GM19239 (cell line): ENCODE measurements at regions not wholly inside any gene's neighbourhood (a gene's known extent, or its start where the extent isn't known, plus 50 kb on each side); places are given as distances from the start of the nearest gene placed in this dataset.

Source experiments
- DNase-seq: peaks from one replicate; pipeline ENCODE4 v3.0.0; 2011; ENCODE audit warnings: low spot score; ENCODE audit not compliant: insufficient read length
- FAIRE-seq: peaks from 2 replicates; lab custom pipeline; 2011; peaks lifted over from hg19 to GRCh38; lab: Jason Lieb, UNC

DNA sequence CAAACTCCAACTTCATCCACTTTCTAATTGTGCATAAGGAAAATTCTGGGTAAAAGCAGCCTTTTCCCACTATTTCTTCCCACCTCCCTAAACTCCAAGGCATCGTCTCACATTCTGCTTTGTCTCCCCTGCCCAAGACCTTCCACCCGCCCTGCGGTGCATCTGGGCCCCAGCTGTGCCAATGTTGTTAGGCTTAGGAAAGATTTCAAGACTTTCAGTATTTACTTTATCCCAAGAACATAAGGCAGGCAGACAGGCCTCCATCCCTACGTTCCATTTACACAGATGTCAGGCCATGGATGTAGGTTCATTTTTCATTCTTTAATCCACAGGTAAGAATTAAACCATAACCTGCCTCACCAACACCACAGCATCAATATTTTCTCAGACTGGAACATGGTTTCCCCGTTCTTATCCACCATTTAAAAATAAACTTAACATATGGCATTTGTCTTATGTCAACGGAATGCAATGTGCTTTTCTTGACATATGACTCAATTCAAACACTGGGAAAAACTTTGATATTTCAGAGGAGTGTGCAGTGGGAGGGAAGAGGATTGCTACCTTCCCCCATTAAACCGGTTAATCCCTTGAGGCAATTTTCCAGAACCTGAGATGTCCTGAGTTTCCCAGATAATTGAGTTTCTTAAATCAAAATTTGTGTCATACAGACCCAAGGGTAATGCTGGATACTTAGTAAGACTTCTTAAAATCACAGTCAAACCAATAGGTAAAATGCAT, 238.0 kb upstream of the LRIG1 start:
- DNase-seq, result no peak
- FAIRE-seq, result no peak

DNA sequence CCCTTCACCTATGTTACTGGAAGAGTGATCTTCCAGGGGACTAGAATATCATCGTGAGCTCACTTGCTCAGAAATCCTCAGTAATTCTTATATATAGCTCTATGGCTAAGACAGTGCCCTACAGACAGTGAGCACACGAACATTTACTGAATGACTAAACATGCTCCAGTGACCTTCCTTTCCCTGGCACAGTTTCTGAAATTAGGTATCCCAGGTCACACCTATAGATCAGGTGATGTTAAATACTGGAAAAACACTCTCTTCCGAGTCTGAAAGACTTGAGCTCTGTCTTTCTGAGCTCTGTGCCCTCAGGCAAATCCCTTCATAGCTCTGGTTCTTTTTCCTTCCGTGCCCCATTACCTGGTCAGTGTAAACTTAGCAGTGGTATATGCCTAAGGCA, 239.4 kb upstream of the LRIG1 start:
- FAIRE-seq, result no peak

DNA sequence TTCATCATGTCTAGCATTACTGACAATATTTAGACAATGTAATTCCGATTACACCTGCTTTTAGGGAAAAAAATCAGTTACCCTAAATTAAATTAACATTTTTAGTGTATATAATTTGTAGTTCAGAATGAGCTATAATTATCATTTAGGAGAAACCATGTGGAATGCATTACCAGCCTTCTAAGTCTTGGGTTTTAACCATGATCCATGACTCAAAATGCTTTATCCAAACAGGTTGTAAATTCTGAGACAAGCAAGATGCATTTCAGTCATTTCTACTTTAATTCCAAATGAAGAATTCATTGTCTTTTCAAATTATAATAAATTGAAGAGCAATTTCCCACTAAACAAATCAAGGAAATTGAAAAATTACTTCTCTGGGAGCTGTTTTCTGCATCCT, 243.7 kb upstream of the LRIG1 start:
- FAIRE-seq (no peak), DNase-seq (no peak)

More for the DNA sequence above, 239.4 kb upstream of the LRIG1 start:
- DNase-seq, result no peak

DNA sequence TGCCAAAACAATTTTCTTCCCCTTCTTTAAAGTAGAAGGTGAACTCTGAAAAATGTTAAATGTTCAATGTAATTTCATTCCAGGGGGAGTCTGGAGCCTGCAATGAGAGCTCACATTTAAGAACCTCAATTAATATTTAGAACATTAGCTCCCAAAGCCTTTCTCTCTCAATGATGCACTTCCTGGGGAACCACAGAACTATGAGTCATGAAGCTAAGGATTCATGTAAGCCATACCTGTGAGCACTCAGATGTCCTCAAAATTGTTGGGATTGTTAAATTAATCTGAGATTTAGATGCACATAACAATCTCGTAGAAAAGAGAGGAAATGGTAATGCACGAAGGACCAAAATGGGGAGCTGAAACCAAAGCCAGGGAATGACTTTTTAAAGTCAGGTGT, 244.2 kb upstream of the LRIG1 start:
- FAIRE-seq (no peak), DNase-seq (no peak)

DNA sequence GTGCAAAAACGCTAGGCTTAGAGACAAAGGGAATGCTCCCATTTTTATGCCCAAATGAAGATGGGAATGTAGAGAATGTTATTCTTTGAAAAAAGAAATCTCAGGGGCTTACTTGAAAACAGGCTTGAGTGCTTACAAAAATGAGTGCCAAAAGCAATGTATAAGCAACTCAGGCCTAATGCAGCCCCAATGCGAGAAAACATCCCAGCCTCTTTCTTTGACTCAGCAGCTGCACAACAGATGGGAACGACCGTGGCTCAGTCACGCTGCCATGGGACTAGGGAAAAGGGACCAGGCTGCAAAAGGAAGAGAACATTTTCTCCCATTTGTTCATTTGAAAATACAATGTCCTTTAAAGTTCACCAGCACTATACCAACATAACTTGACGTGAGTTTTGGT, 246.4 kb upstream of the LRIG1 start:
- no peak for DNase-seq

DNA sequence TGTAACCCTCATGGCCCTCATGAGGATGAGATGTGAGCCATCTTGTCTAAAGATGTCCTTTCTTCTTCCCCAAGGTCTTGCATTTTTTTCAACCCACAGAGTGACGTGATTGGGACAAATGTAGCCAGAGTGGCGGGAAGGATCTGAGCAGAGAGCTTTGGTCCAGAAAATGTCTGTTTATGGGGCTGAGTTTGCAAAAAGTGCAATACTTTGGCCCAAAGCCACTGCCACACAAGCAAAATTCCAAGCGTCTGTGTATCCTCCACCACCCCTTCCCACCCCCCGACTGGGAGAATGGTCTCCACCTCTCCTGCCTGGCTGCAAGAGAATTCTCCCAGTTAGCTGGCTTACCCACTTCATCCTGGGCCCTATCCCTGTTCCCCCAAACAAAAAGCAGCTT, 246.9 kb upstream of the LRIG1 start:
- DNase-seq (no peak), FAIRE-seq (no peak)

More for the DNA sequence above, 246.4 kb upstream of the LRIG1 start:
- FAIRE-seq, result no peak

DNA sequence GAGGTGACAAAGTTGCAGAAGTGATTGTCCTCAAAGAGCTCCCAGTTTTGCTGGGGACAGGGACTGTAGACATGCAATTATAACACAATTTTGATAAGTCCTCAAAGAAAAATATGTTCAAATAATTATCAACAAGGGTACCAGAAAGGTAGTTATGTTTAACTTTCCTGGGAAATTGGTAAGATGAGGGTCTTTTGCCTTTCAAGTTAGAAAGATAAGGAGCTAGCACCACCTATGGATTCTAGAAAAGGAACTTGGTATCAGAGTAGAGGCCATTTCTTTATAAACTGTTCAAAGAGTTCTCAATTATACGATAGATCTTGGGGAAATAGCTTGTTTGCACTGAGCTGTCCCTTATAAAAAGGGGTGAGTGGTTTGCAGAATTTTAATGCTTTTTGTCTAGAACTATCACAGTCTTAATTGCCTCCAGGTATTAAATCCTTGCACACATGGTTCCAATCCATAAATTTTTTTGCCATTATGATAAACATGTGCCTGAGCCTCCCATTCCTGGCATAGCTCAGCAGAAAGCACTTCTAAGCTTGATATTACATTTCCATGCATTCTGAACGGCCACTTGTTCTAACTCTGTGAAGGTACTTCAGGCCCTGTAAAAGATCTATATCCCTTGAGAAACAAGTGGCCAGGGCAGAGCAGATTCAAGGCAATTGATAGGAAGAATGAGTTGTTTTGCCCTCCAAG, 247.5 kb upstream of the LRIG1 start:
- DNase-seq (no peak), FAIRE-seq (no peak)

DNA sequence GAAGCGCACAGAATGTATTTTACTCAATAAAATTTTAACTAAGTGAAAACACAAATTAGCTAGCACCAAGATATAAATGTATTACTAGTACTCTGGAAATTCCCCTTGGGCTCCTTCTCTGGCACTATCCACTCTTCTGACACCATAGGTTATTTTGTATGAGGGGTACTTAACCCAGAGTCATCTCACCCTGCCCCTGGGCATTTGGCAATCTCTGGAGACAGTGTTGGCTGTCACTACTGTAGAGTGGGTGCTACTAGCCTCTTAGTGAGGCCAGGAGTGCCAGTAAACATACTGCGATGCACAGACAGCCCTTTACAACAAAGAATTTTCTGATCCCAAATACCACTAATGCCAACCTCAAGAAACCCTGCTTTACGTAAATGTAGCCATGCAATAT, 246.3 kb upstream of the KBTBD8 start:
- no peak for FAIRE-seq
- DNase-seq, result no peak

DNA sequence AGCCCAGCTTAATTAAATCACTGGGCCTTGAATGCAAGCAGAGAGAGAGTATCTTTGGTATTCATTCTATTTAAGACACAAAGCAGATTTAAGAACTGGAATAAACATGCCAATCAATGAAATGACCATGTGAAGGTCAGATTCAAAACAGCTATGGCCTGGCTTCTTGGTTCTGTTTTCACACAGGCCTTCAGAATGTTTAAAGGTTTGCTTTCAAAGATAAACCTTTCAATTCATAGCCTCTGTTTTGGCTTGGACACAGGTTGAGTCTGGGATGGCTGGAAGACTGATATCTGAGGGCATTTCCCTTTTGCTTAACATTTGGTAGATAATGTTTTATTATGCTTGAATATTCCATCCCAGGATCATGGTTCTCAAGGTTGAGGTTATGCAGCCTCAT, 244.4 kb upstream of the KBTBD8 start:
- no peak for FAIRE-seq
- no peak for DNase-seq

DNA sequence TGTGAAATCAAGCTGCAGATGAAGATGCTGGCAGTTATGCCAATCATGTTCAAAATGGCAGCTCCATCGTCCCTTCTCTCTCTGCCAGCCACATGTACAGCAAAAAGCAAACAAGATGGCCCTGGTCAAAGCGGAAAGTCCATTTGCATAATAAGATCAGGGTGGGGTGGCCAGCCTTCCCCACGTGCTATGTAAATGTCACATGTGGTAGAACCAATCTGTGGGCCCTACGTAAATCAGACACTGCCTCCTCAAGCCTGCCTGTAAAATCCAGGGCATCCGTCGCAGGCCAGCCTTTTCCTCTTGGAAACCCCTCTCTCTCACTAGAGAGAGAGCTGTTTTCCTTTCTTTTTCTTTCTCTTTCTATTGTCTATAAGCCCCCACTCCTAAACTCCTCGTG, 243.5 kb upstream of the KBTBD8 start:
- no peak for FAIRE-seq
- DNase-seq, result no peak

DNA sequence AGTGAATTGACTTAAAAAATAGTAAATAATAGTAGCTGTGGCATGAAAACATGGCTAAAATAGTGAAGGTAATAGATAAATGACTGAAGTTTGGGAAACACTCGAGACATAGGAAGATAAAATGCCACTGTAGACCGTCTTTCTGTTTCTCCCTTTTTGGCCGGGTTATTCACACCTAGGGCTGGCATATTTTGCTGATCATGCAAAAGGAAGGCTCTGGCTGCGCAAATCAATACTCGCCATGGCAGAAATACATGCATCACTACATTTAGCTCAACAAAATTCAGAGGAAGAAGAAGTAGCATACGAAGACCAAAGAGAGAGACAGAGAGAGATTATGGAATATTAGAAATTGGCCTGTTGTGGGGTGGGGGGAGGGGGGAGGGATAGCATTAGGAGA, 242.2 kb upstream of the KBTBD8 start:
- FAIRE-seq (no peak), DNase-seq (no peak)

DNA sequence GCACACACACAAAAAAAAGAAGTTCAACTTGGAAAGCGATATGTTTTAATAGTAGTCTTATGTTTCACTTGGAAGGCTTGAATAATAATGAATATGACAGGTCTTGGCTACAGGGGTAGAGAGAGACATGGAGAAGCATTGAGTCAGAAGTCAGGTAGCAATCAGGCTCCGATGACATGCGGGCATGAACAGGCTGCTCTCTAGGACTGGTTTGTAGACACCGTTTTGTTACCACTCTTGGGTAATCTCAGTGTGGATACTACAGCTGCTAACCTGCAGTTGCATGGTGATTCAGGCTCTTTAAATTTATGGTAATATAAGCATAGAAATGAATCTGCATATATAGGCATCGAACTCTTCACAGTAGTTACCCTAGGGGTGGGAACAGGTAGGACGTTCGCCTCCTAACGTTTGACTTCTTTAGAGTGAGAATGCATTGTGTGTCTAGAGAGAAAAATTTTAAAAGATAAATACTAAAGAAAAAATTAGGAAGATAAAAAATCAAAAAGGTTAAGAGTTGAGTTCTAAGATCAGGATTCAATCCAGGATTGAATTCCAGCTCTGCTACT, 241.6 kb upstream of the KBTBD8 start:
- no peak for FAIRE-seq
- DNase-seq, result no peak

DNA sequence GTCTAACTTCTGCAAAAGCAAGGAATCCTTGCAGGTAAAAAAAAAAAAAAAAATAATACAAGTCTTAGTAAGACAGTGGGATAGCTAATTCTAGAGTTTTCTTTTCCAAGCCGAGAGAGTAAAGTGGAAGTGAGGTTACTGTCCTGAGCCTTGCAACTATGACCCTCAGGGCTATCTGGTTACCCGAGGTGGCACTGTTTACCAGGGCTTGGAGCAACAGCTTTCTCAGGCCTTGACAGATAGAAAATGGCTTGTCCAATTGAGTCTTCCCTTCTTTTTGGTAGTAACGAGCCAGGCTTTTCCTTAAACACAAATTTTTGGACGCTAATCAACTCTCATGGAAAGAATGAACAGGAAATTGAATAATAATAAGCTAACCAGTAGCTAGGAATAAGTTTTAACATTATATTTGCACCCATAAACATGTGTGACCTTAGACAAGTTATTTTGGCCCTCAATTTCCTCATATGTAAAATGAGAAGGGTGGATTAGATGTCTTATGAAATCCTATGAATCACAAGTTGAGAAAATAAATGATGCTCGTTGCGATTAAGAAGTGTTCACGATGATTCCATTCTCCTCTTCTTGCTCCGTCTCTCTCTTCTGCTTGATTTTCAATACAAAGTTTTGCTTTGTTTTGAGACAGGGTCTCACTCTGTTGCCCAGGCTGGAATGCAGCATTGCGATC, 236.9 kb upstream of the KBTBD8 start:
- DNase-seq, result no peak
- FAIRE-seq, result no peak

DNA sequence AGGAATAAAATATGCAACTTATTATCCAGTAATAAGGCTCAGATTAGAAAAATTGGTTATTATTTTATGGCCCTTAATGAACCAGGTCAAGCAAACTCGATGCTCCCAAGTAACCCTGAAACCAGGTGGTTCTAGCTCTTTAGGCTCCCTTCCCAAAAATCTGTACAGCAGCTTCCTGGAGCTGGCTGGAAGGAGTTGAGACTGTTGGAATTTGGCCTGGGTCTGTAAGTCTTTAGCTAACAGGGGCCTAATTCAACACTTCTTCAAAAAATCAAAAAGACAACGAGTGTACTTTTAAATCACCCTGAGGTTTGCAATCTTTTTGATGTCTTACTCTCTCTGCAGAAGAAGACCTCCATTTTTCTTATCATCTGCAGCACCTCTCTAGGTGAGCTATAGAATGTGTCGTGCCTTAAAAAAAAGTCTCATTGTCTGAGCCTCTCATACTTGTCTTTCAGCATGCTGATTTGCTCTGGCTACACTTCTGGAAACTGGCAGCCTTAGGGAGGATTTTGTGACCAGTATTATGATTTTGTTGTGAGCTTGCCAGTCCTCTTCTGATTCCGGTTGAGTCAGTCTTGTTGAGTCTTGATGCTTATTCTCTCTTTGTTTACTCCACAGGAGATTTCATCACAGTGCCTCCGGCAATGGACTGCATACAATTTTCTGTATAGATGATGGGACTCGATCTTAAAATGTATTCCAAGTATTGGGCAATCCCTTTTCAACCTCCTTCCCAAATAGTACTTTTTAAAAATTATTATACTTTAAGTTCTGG, 235.0 kb upstream of the KBTBD8 start:
- FAIRE-seq (no peak), DNase-seq (no peak)

DNA sequence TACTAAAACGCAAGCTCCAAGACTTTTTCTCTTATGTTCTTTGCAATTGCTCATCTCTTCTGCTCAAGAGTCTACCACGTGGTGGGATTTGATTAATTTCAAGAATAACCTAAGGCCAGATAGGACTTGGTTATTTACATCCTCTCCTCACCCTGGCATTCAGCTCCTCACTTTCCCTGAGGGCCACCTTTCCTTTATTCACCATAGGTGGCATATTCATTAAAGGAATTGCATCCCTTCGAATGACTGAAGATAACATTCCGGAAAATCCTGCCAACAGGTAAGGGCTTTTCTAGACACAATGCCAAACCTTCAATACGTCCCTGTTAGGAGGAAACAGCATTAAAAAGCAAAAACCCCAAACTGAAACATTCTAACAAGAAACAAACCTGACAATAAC, 220.0 kb upstream of the KBTBD8 start:
- FAIRE-seq (no peak), DNase-seq (no peak)

DNA sequence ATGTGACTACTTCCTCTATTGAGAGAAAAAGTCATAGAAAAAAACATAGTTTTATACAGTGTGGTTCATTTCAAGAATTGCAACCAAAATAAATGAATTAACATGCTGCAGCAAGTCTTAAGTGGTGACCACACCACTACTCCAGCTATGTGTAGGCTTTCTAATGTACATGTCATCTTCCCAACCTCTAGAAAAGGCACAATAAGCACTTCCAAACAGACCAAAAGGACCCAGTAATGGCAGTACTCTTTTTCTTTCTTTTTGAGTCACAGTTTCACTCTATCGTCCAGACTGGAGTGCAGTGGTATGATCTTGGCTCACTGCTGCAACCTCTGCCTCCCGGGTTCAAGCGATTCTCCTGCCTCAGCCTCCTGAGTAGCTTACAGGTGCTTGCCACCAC, 219.3 kb upstream of the KBTBD8 start:
- no peak for DNase-seq
- FAIRE-seq, result no peak

DNA sequence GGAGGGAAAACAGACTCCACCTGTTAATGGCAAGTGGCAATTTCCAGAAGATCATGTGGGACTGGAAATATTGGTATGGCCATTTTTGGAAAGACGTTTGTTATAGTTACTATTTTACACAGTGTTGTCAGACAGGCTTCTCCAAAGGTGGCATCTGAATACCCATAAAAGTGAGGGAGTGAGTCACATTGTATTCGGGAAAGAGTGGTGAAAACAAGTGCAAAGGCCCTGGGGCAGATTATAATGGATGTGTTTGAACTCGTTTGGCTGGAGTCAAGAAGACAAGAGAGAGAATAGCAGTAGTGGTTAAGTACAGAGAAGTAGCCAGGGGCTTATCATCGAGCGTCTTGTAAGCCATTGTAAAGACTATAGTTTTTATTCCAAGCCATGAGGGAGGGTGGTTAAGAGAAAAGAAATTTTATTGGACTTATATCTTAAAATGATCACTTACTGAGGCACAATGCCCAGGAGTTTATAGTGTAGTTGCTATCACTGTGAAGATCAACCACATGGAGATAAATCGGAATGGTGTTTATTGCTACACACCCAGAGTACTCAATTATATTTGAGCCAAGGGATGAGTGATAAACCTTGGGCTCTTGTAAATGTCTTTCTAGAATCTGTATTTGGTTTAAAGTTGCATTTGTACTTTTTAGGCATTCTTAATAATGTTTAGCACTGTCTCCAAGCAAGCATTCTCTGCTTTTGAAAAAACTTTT, 212.8 kb upstream of the KBTBD8 start:
- FAIRE-seq, result no peak
- no peak for DNase-seq

DNA sequence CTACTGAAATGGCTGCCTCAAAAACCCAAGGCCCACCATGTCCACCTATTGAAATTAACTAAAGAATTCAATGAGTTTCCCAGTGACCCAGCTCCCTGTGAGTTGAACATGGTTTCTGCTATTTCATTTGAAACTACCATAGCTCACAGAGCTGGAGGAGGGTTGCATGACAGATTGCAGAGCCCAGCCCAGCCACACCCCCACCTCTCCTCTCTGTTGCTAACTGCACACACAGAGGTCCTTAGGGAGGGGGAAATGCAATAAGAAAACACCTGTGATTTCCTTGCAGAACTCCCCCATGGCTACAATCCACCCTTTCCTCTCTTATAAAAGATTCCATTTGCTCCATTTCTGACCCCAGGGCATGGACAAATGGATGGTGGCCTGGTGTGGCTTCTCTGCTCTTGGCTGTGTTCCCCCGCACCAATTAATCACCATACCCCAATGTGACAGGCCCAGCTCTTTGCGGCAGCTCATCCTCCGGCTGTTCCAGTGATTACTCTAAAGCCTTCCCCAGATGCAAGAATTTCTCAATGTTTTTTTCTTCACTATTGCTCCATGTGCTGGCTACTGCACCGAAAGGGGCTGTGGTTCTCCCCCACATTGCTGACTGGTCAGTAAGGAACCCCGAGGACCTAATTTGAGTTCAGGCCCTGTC, 208.4 kb upstream of the KBTBD8 start:
- DNase-seq, result no peak
- no peak for FAIRE-seq

DNA sequence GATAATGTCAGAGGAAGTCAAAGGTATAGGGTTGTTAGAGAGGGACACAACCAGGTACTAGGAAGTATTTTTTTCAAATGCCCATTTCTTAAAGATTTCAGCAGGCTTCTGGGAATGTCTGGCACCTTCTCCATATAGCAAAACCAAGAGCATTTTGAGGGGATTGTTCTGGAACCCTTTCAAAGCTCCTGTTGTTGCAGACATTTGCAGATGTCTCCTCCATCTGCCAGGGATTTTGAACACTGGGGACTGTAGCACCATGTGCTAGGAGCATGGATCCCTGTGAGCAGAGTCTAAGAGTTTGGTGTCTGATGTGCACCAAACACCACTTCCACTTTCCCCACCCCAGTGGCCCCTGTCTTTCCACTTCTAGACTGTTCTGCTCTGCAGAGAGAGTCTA, 206.0 kb upstream of the KBTBD8 start:
- DNase-seq, result no peak

More for the DNA sequence above, 206.0 kb upstream of the KBTBD8 start:
- FAIRE-seq, result no peak
